OCI-LY1 (cell line): ENCODE measurements at regions not wholly inside any gene's neighbourhood (a gene's known extent, or its start where the extent isn't known, plus 50 kb on each side); places are given as distances from the start of the nearest gene placed in this dataset.

Source experiments
- H2AFZ ChIP-seq: fragments of 200-600 bp; sonication (generic), shearing (Covaris generic); 2 replicates; pipeline ENCODE4 v1.6.0; 2014; ENCODE audit warnings: antibody characterized with exemption, mild to moderate bottlenecking, low read length
- H3F3A ChIP-seq: fragments of 200-600 bp; sonication (generic), shearing (Covaris generic); 2 replicates; pipeline ENCODE4 v1.6.0; 2014; ENCODE audit warnings: mild to moderate bottlenecking, antibody characterized with exemption, low read length, moderate library complexity; ENCODE audit not compliant: insufficient read depth
- H3K27ac ChIP-seq: fragments of 200-600 bp; sonication (generic); 2 replicates; pipeline ENCODE4 v1.5.1; 2014; ENCODE audit warnings: low read length, mixed run types, mild to moderate bottlenecking, low read depth; ENCODE audit not compliant: poor library complexity, severe bottlenecking
- H3K27me3 ChIP-seq: fragments of 200-600 bp; sonication (generic); 2 replicates; pipeline ENCODE4 v1.6.0; 2014; ENCODE audit warnings: antibody characterized with exemption, mild to moderate bottlenecking, low read length, moderate library complexity; ENCODE audit not compliant: insufficient read depth
- H3K36me3 ChIP-seq: fragments of 200-600 bp; sonication (generic); 2 replicates; pipeline ENCODE4 v1.6.1; 2014; ENCODE audit warnings: mild to moderate bottlenecking, antibody characterized with exemption, low read length, moderate library complexity, mixed read lengths; ENCODE audit not compliant: insufficient read depth
- H3K4me1 ChIP-seq: fragments of 200-600 bp; sonication (generic); 2 replicates; pipeline ENCODE4 v1.5.1; 2014; ENCODE audit warnings: mild to moderate bottlenecking, low read length, moderate library complexity; ENCODE audit not compliant: insufficient read depth, severe bottlenecking
- H3K4me2 ChIP-seq: fragments of 200-600 bp; sonication (generic), shearing (Covaris generic); 2 replicates; pipeline ENCODE4 v1.6.1; 2014; ENCODE audit warnings: low read length
- H3K4me3 ChIP-seq: fragments of 200-600 bp; sonication (generic); 2 replicates; pipeline ENCODE4 v1.5.1; 2014; ENCODE audit warnings: low read length, low read depth, mild to moderate bottlenecking, mixed read lengths; ENCODE audit not compliant: poor library complexity, severe bottlenecking
- H3K79me2 ChIP-seq: fragments of 200-600 bp; shearing (Covaris generic); 2 replicates; pipeline ENCODE4 v1.6.1; 2016; ENCODE audit warnings: mixed run types, low read length, mixed read lengths; ENCODE audit not compliant: insufficient read depth
- H3K9ac ChIP-seq: fragments of 200-600 bp; sonication (generic), shearing (Covaris generic); 2 replicates; pipeline ENCODE4 v1.6.1; 2014; ENCODE audit warnings: mild to moderate bottlenecking, low read length, mixed read lengths
- H3K9me2 ChIP-seq: fragments of 200-600 bp; sonication (generic), shearing (Covaris generic); 2 replicates; pipeline ENCODE4 v1.6.1; 2014; ENCODE audit warnings: low read depth, mild to moderate bottlenecking, low read length, mixed read lengths
- H3K9me3 ChIP-seq: fragments of 200-600 bp; shearing (Covaris generic); 2 replicates; pipeline ENCODE4 v1.6.1; 2014; ENCODE audit warnings: low read length, mixed read lengths
- H4K20me1 ChIP-seq: fragments of 200-600 bp; sonication (generic), shearing (Covaris generic); 2 replicates; pipeline ENCODE4 v1.6.0; 2016; ENCODE audit warnings: mild to moderate bottlenecking, low read length; ENCODE audit not compliant: insufficient read depth
- EZH2 ChIP-seq: fragments of 200-600 bp; sonication (generic), shearing (Covaris generic); IDR thresholded peaks from 2 replicates; pipeline ENCODE4 v1.8.0; 2017; ENCODE audit warnings: borderline replicate concordance, mixed run types, mild to moderate bottlenecking, antibody characterized with exemption, low read length, moderate library complexity, mixed read lengths
- TF ChIP-seq, protein P1 (sequence below): fragments of 200-600 bp; sonication (generic), shearing (Covaris generic); IDR thresholded peaks from 2 replicates; pipeline ENCODE4 v1.5.1; 2017; ENCODE audit warnings: mild to moderate bottlenecking, antibody characterized with exemption, low read length, moderate library complexity, mixed read lengths

DNA sequence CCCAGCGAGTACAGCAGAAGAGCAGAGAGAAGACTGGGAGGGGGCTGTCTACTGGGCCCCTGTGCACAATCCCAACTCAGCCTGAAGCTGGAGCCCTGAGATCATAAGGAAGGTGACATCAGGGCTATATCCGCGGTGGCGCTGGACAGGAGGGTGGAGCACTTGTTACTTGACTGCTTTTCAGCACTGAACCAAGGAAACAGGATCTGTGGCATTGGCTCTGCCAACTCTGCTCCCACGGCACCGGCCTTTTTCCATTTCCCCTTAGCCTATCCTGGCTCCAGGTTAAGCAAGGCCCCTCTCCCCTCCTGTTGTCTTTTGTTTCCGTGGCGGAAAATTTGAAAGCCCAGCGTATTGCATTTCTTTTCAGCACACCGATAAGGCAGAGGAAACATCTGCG is 125.0 kb upstream of the IRX3 start:
- no peak overlapping the region for H3K4me2 ChIP-seq
- H4K20me1 ChIP-seq, result no peaks in the 10 kb centered on the region
- no peaks in the 10 kb centered on the region for H3K9me2 ChIP-seq
- no peak overlapping the region for H3K9ac ChIP-seq
- H3K79me2 ChIP-seq, result no peaks in the 10 kb centered on the region
- no peak for TF ChIP-seq EZH2
- TF ChIP-seq, protein P1, sequence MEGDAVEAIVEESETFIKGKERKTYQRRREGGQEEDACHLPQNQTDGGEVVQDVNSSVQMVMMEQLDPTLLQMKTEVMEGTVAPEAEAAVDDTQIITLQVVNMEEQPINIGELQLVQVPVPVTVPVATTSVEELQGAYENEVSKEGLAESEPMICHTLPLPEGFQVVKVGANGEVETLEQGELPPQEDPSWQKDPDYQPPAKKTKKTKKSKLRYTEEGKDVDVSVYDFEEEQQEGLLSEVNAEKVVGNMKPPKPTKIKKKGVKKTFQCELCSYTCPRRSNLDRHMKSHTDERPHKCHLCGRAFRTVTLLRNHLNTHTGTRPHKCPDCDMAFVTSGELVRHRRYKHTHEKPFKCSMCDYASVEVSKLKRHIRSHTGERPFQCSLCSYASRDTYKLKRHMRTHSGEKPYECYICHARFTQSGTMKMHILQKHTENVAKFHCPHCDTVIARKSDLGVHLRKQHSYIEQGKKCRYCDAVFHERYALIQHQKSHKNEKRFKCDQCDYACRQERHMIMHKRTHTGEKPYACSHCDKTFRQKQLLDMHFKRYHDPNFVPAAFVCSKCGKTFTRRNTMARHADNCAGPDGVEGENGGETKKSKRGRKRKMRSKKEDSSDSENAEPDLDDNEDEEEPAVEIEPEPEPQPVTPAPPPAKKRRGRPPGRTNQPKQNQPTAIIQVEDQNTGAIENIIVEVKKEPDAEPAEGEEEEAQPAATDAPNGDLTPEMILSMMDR, result no peak
- H3F3A ChIP-seq, result no peaks in the 10 kb centered on the region
- H3K4me1 ChIP-seq, result no peaks in the 10 kb centered on the region
- no peaks in the 10 kb centered on the region for H3K9me3 ChIP-seq
- H3K36me3 ChIP-seq, result no peaks in the 10 kb centered on the region
- H3K27me3 ChIP-seq, result no peaks in the 10 kb centered on the region
- no peak overlapping the region for H2AFZ ChIP-seq
- H3K4me3 ChIP-seq, result no peak overlapping the region
- no peak overlapping the region for H3K27ac ChIP-seq

GRCh38 chr16:54409982-54410381 is 123.4 kb upstream of the IRX3 start:
- Histone ChIP-seq H3K27ac (no peak overlapping the region), H2AFZ (no peak overlapping the region), H3K9me2 (no peaks in the 10 kb centered on the region), H3K4me2 (no peak overlapping the region), H3K36me3 (no peaks in the 10 kb centered on the region), H3K4me3 (no peak overlapping the region), H3K4me1 (no peaks in the 10 kb centered on the region), H3K27me3 (no peaks in the 10 kb centered on the region), H3K79me2 (no peaks in the 10 kb centered on the region), H3K9ac (no peak overlapping the region), H3K9me3 (no peaks in the 10 kb centered on the region), H3F3A (no peaks in the 10 kb centered on the region), H4K20me1 (no peaks in the 10 kb centered on the region)
- TF ChIP-seq, protein P1, result no peak
- TF ChIP-seq EZH2, result no peak

DNA sequence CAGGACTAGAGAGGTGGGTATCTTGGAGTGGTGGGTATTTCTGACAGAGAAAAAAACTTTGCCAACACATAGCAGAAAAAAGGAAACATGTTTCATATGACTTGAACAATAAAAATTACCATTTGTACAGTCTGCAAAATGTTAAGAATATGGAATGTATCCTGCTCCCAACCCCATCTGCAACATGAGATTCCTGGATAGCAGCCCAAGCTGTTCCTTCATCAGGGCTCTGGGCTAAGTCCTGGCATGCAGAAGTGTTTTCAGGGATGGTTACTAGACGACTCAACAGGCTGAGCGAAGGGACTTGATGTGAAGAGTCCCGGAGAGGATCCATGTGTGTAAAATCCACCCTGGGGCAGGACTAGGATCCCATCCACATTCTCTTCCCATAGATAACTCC is 121.0 kb upstream of the IRX3 start:
- Histone ChIP-seq H3K36me3 (no peaks in the 10 kb centered on the region), H3F3A (no peaks in the 10 kb centered on the region)

More for the DNA sequence above, 121.0 kb upstream of the IRX3 start:
- H3K9ac ChIP-seq, result no peak overlapping the region
- H3K79me2 ChIP-seq, result no peaks in the 10 kb centered on the region
- H3K27ac ChIP-seq, result no peak overlapping the region
- H4K20me1 ChIP-seq, result no peaks in the 10 kb centered on the region
- H3K9me2 ChIP-seq, result no peaks in the 10 kb centered on the region
- no peaks in the 10 kb centered on the region for H3K4me1 ChIP-seq
- no peaks in the 10 kb centered on the region for H3K9me3 ChIP-seq
- TF ChIP-seq, protein P1, result no peak
- TF ChIP-seq EZH2, result no peak
- no peak overlapping the region for H3K4me3 ChIP-seq
- H2AFZ ChIP-seq, result no peak overlapping the region
- H3K27me3 ChIP-seq, result 0 out of 2 replicates have a peak, but pooled peaks cover 4% of the 10 kb centered on the region
- no peak overlapping the region for H3K4me2 ChIP-seq
